Adipocyte (in vitro differentiated cells): ENCODE measurements at regions not wholly inside any gene's neighbourhood (a gene's known extent, or its start where the extent isn't known, plus 50 kb on each side); places are given as distances from the start of the nearest gene placed in this dataset.
A peak's percentile ranks its signal among the peaks of the same experiment; 100 is the strongest.

Experiments used
- DNase-seq: peaks from one replicate; pipeline ENCODE4 v3.0.0-alpha.2; 2015; ENCODE audit warnings: low read depth
- H3K27me3 ChIP-seq: replicated peaks from 2 replicates; pipeline ENCODE4 v1.7.0; 2013; ENCODE audit warnings: mild to moderate bottlenecking, low read length, moderate library complexity; ENCODE audit not compliant: control insufficient read depth, insufficient read depth
- H3K36me3 ChIP-seq: 2 replicates; pipeline ENCODE4 v1.7.0; 2013; ENCODE audit warnings: low read length, mild to moderate bottlenecking, moderate library complexity; ENCODE audit not compliant: control insufficient read depth, insufficient read depth, severe bottlenecking
- H3K4me1 ChIP-seq: 2 replicates; pipeline ENCODE4 v1.7.0; 2013; ENCODE audit warnings: mild to moderate bottlenecking, low read length, moderate library complexity; ENCODE audit not compliant: control insufficient read depth, insufficient read depth
- H3K4me3 ChIP-seq: 2 replicates; pipeline ENCODE4 v1.7.0; 2013; ENCODE audit warnings: mild to moderate bottlenecking, low read length, moderate library complexity
- H3K9ac ChIP-seq: 2 replicates; pipeline ENCODE4 v1.7.0; 2013; ENCODE audit warnings: mild to moderate bottlenecking, low read length, moderate library complexity
- H3K9me3 ChIP-seq: 2 replicates; pipeline ENCODE4 v1.7.0; 2013; ENCODE audit warnings: mild to moderate bottlenecking, low read length, moderate library complexity; ENCODE audit not compliant: control insufficient read depth

- Histone ChIP-seq H3K9ac (no peak overlapping the region), H3K36me3 (no peaks in the 10 kb centered on the region), H3K4me1 (peaks cover 1% of the 10 kb centered on the region), H3K27me3 (no peaks in the 10 kb centered on the region), H3K9me3 (peaks cover 10% of the 10 kb centered on the region), H3K4me3 (no peak overlapping the region)
- no peak for DNase-seq
These were observed 363.8 kb downstream of the NPHP4 start for GRCh38 chr1:5628416-5628815.

DNA sequence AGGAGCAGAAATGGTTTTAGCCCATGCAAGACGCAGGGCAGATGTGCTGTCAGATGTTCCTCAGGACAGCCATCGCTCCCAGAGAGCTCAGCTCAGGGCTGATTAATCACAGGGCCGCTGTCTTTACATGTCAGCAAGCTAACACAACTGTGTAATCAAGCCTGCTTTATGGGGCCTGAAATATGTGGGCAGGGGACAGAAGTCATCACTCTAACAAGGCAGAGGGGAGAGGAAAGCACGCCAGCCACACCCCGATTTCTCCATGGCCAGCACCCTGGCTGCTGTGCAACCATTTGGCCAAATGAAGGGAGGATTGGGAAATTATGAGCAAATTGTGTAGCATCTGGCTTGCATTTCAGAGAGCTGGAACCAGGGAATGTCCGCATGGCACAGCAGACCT, 368.8 kb downstream of the NPHP4 start:
- Histone ChIP-seq H3K27me3 (peaks cover 11% of the 10 kb centered on the region), H3K4me1 (peaks cover 14% of the 10 kb centered on the region), H3K36me3 (no peaks in the 10 kb centered on the region), H3K4me3 (no peak overlapping the region), H3K9me3 (peaks cover 10% of the 10 kb centered on the region), H3K9ac (no peak overlapping the region)
- no peak for DNase-seq

- Histone ChIP-seq H3K27me3 (peaks cover 11% of the 10 kb centered on the region), H3K9ac (no peak overlapping the region), H3K4me1 (peaks cover 14% of the 10 kb centered on the region), H3K9me3 (peaks cover 6% of the 10 kb centered on the region), H3K36me3 (no peaks in the 10 kb centered on the region), H3K4me3 (peak overlapping the region; percentile 3)
- no peak for DNase-seq
These were observed 369.8 kb downstream of the NPHP4 start for GRCh38 chr1:5622412-5622811.

DNA sequence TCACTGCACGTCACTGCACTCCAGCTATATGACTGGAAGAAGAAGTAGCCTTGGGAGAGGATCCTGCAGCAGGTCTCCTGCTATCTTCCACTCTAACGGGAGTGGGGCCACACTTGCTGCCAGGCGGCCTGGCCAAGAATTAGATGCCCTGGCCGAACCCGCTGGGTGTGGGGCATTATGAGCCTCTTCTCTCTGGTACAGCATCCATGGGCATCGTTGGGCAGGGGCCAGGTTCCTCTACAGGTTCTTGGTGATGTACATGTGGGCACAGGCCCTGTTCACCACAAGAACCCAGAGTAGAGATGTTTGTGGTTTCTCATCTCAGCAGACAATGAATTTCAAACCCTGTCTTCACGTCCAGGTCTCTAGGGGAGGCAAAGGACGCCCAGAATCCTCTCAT, 370.5 kb downstream of the NPHP4 start:
- H3K4me1 ChIP-seq, result peaks cover 14% of the 10 kb centered on the region
- no peak overlapping the region for H3K4me3 ChIP-seq
- no peak overlapping the region for H3K9ac ChIP-seq
- H3K27me3 ChIP-seq, result peaks cover 12% of the 10 kb centered on the region
- no peak for DNase-seq
- H3K9me3 ChIP-seq, result no peaks in the 10 kb centered on the region
- no peaks in the 10 kb centered on the region for H3K36me3 ChIP-seq

DNA sequence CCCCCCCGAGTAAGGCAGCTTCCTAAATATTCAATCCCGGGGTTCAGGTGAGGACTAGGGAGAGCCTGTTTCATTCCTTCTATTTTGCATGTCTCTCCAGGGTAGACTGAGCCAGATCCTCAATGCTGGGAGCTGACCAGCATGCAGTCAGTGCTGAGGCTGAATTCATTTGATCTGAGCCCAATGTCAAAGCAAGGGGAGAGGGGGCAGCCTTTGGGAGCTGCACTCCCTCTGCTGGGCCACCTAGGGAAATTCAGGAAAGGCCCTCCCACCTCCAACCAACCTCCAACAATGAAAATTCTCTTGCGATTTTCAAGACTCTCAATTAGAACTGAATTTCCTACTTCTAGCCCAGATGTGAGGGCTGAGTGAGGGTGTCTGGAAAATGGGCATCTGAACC, 371.2 kb downstream of the NPHP4 start:
- Histone ChIP-seq H3K9ac (no peak overlapping the region), H3K36me3 (no peaks in the 10 kb centered on the region), H3K4me1 (peaks cover 14% of the 10 kb centered on the region), H3K27me3 (peaks cover 19% of the 10 kb centered on the region), H3K9me3 (no peaks in the 10 kb centered on the region), H3K4me3 (no peak overlapping the region)
- DNase-seq, result no peak

DNA sequence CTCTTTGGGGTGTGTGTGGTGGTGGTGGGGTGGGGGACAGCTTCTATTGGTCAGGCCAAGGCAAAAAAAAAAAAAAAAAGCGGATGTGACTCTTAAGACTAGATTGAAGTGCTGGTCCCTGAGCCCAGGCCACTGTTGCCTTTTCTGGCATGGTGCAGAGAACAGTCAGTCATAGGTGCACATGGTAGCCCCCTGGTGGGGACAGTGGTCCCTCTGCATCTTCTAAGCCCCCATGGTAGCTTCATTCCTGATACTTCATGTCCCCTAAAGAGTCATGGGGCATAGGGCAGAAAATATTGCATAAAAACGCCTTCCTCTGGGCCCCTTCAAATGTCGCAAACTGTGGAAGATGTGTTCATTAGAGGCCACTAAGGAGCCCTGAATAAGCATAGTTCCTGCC, 371.8 kb downstream of the NPHP4 start:
- Histone ChIP-seq H3K36me3 (no peaks in the 10 kb centered on the region), H3K4me3 (no peak overlapping the region), H3K4me1 (peaks cover 14% of the 10 kb centered on the region), H3K9me3 (no peaks in the 10 kb centered on the region), H3K9ac (no peak overlapping the region), H3K27me3 (peaks cover 23% of the 10 kb centered on the region)
- DNase-seq, result no peak

GRCh38 chr1:5619469-5619868, 372.8 kb downstream of the NPHP4 start:
- H3K9me3 ChIP-seq, result no peaks in the 10 kb centered on the region
- peaks cover 27% of the 10 kb centered on the region for H3K27me3 ChIP-seq
- no peaks in the 10 kb centered on the region for H3K36me3 ChIP-seq
- DNase-seq, result no peak
- H3K9ac ChIP-seq, result no peak overlapping the region
- H3K4me1 ChIP-seq, result peaks cover 14% of the 10 kb centered on the region
- H3K4me3 ChIP-seq, result no peak overlapping the region

DNA sequence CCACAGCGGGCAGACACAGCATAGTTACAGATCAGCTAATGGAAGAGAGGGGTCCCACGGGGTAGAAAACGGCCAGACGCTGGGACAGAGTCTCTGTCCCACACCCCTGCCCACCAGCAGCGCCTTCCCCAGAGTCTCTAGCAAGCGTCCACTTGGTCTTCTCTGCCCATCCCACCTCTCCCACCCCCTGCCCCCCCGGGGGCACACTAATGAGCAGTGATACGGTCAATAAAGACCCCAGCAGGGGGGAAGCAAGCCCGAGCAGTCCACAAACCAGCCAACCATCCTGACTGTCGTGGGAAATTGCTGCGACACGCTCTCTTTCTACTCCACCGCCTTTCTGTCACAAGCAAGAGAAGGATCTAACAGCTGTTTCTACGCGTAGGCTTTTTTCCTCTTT, 374.7 kb downstream of the NPHP4 start:
- no peak for DNase-seq
- Histone ChIP-seq H3K27me3 (peaks cover 27% of the 10 kb centered on the region), H3K9me3 (peaks cover 2% of the 10 kb centered on the region), H3K4me1 (peaks cover 4% of the 10 kb centered on the region), H3K4me3 (no peak overlapping the region), H3K36me3 (no peaks in the 10 kb centered on the region), H3K9ac (no peak overlapping the region)

DNA sequence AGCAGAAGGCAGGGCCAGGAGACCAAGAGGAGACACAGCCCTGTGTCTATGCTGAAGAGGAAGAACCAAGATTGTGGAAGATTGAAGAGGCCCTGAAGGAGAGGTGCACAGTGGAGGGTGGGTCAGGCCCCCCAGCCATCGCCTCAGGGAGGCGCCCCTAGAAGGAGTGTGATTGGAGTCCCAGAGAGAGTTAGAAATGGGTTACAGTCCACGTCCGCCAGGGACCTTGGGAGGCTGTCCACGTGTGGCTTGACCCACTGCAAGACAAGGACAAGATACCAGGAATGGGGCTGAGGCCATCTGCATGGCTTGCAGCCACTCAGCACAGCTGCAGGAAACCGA, 375.1 kb downstream of the NPHP4 start:
- Histone ChIP-seq H3K9ac (no peak overlapping the region), H3K27me3 (peaks cover 27% of the 10 kb centered on the region), H3K4me1 (peaks cover 5% of the 10 kb centered on the region)

GRCh38 chr1:5616366-5617178, 375.7 kb downstream of the NPHP4 start:
- no peak for DNase-seq
- Histone ChIP-seq H3K9me3 (peaks cover 2% of the 10 kb centered on the region), H3K4me1 (peaks cover 5% of the 10 kb centered on the region), H3K4me3 (no peak overlapping the region), H3K9ac (no peak overlapping the region), H3K27me3 (peaks cover 27% of the 10 kb centered on the region), H3K36me3 (no peaks in the 10 kb centered on the region)

More for the DNA sequence above, 375.1 kb downstream of the NPHP4 start:
- H3K9me3 ChIP-seq, result peaks cover 2% of the 10 kb centered on the region
- H3K4me3 ChIP-seq, result no peak overlapping the region
- DNase-seq, result no peak
- H3K36me3 ChIP-seq, result no peaks in the 10 kb centered on the region

DNA sequence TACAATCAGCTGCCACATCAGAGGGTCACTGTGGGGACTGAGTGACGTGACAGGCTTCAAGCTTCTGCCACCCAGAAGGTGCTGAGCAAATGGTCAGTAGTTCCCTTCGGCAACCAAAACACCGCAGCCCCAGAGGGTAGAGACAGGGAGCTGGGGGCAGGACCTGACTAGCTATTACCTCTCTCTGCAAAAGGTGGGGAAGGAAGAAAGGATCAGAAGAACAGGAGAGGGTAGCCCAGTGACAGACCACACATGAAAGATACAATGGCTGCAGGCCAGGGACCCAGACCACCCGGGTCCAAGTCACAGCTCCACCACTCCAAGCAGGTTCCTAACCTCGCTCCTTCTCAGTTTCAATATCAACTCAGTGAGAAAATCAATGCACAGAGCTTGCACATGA, 377.1 kb downstream of the NPHP4 start:
- Histone ChIP-seq H3K9ac (no peak overlapping the region), H3K9me3 (peaks cover 4% of the 10 kb centered on the region), H3K4me3 (no peak overlapping the region), H3K4me1 (peaks cover 5% of the 10 kb centered on the region), H3K36me3 (no peaks in the 10 kb centered on the region), H3K27me3 (peaks cover 27% of the 10 kb centered on the region)
- DNase-seq, result no peak

DNA sequence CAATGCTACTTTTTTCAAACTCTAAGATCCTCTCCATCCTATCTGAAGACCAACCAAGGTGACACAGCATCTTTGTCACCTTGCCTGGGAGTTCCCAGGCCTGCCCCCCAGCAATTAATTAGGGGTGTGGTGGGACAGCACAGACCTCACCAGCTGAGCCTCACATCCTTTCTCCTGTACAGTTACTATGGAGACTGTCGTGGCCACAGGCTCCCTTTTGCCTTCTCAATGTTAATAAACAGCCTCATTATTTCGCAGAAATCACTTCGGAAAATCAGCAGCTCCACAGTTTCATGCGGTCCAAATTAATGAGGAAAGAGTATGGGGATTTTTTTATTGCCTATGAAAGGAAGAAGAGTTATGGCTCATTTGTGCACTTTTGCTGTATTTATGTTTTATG, 378.3 kb downstream of the NPHP4 start:
- peaks cover 19% of the 10 kb centered on the region for H3K27me3 ChIP-seq

More for the DNA sequence above, 378.3 kb downstream of the NPHP4 start:
- Histone ChIP-seq H3K9ac (no peak overlapping the region), H3K4me1 (peaks cover 5% of the 10 kb centered on the region), H3K36me3 (no peaks in the 10 kb centered on the region), H3K4me3 (no peak overlapping the region), H3K9me3 (peaks cover 13% of the 10 kb centered on the region)
- no peak for DNase-seq
